OCI-LY1 (cell line): ENCODE measurements at regions not wholly inside any gene's neighbourhood (a gene's known extent, or its start where the extent isn't known, plus 50 kb on each side); places are given as distances from the start of the nearest gene placed in this dataset.

Source experiments
- H2AFZ ChIP-seq: fragments of 200-600 bp; sonication (generic), shearing (Covaris generic); 2 replicates; pipeline ENCODE4 v1.6.0; 2014; ENCODE audit warnings: antibody characterized with exemption, mild to moderate bottlenecking, low read length
- H3F3A ChIP-seq: fragments of 200-600 bp; sonication (generic), shearing (Covaris generic); 2 replicates; pipeline ENCODE4 v1.6.0; 2014; ENCODE audit warnings: mild to moderate bottlenecking, antibody characterized with exemption, low read length, moderate library complexity; ENCODE audit not compliant: insufficient read depth
- H3K27ac ChIP-seq: fragments of 200-600 bp; sonication (generic); 2 replicates; pipeline ENCODE4 v1.5.1; 2014; ENCODE audit warnings: low read length, mixed run types, mild to moderate bottlenecking, low read depth; ENCODE audit not compliant: poor library complexity, severe bottlenecking
- H3K27me3 ChIP-seq: fragments of 200-600 bp; sonication (generic); 2 replicates; pipeline ENCODE4 v1.6.0; 2014; ENCODE audit warnings: antibody characterized with exemption, mild to moderate bottlenecking, low read length, moderate library complexity; ENCODE audit not compliant: insufficient read depth
- H3K36me3 ChIP-seq: fragments of 200-600 bp; sonication (generic); 2 replicates; pipeline ENCODE4 v1.6.1; 2014; ENCODE audit warnings: mild to moderate bottlenecking, antibody characterized with exemption, low read length, moderate library complexity, mixed read lengths; ENCODE audit not compliant: insufficient read depth
- H3K4me1 ChIP-seq: fragments of 200-600 bp; sonication (generic); 2 replicates; pipeline ENCODE4 v1.5.1; 2014; ENCODE audit warnings: mild to moderate bottlenecking, low read length, moderate library complexity; ENCODE audit not compliant: insufficient read depth, severe bottlenecking
- H3K4me2 ChIP-seq: fragments of 200-600 bp; sonication (generic), shearing (Covaris generic); 2 replicates; pipeline ENCODE4 v1.6.1; 2014; ENCODE audit warnings: low read length
- H3K4me3 ChIP-seq: fragments of 200-600 bp; sonication (generic); 2 replicates; pipeline ENCODE4 v1.5.1; 2014; ENCODE audit warnings: low read length, low read depth, mild to moderate bottlenecking, mixed read lengths; ENCODE audit not compliant: poor library complexity, severe bottlenecking
- H3K79me2 ChIP-seq: fragments of 200-600 bp; shearing (Covaris generic); 2 replicates; pipeline ENCODE4 v1.6.1; 2016; ENCODE audit warnings: mixed run types, low read length, mixed read lengths; ENCODE audit not compliant: insufficient read depth
- H3K9ac ChIP-seq: fragments of 200-600 bp; sonication (generic), shearing (Covaris generic); 2 replicates; pipeline ENCODE4 v1.6.1; 2014; ENCODE audit warnings: mild to moderate bottlenecking, low read length, mixed read lengths
- H3K9me2 ChIP-seq: fragments of 200-600 bp; sonication (generic), shearing (Covaris generic); 2 replicates; pipeline ENCODE4 v1.6.1; 2014; ENCODE audit warnings: low read depth, mild to moderate bottlenecking, low read length, mixed read lengths
- H3K9me3 ChIP-seq: fragments of 200-600 bp; shearing (Covaris generic); 2 replicates; pipeline ENCODE4 v1.6.1; 2014; ENCODE audit warnings: low read length, mixed read lengths
- H4K20me1 ChIP-seq: fragments of 200-600 bp; sonication (generic), shearing (Covaris generic); 2 replicates; pipeline ENCODE4 v1.6.0; 2016; ENCODE audit warnings: mild to moderate bottlenecking, low read length; ENCODE audit not compliant: insufficient read depth
- CTCF ChIP-seq: fragments of 200-600 bp; sonication (generic), shearing (Covaris generic); IDR thresholded peaks from 2 replicates; pipeline ENCODE4 v1.5.1; 2017; ENCODE audit warnings: mild to moderate bottlenecking, antibody characterized with exemption, low read length, moderate library complexity, mixed read lengths
- EZH2 ChIP-seq: fragments of 200-600 bp; sonication (generic), shearing (Covaris generic); IDR thresholded peaks from 2 replicates; pipeline ENCODE4 v1.8.0; 2017; ENCODE audit warnings: borderline replicate concordance, mixed run types, mild to moderate bottlenecking, antibody characterized with exemption, low read length, moderate library complexity, mixed read lengths

GRCh38 chr9:124202447-124202971 lies 55.2 kb upstream of the NEK6 start:
- Histone ChIP-seq H3K4me2 (no peak overlapping the region), H3K79me2 (no peaks in the 10 kb centered on the region), H3K4me3 (no peak overlapping the region), H3K9ac (no peak overlapping the region), H3F3A (no peaks in the 10 kb centered on the region), H2AFZ (no peak overlapping the region), H3K4me1 (peaks cover 17% of the 10 kb centered on the region), H3K36me3 (no peaks in the 10 kb centered on the region), H3K27me3 (no peaks in the 10 kb centered on the region; the same call in 1 of the 2 replicates), H4K20me1 (no peaks in the 10 kb centered on the region), H3K27ac (no peak overlapping the region), H3K9me3 (no peaks in the 10 kb centered on the region), H3K9me2 (no peaks in the 10 kb centered on the region)
- TF ChIP-seq CTCF (peak; percentile 15; the same call in 1 of the 2 replicates), EZH2 (no peak)

GRCh38 chr9:124205686-124206352 lies 51.9 kb upstream of the NEK6 start:
- Histone ChIP-seq H3K4me1 (peaks cover 12% of the 10 kb centered on the region), H3K36me3 (no peaks in the 10 kb centered on the region), H3F3A (no peaks in the 10 kb centered on the region), H3K27me3 (no peaks in the 10 kb centered on the region; the same call in 1 of the 2 replicates), H3K79me2 (no peaks in the 10 kb centered on the region), H3K4me2 (no peak overlapping the region), H3K27ac (no peak overlapping the region), H3K9ac (no peak overlapping the region), H3K9me2 (no peaks in the 10 kb centered on the region), H3K4me3 (no peak overlapping the region), H3K9me3 (no peaks in the 10 kb centered on the region), H4K20me1 (no peaks in the 10 kb centered on the region), H2AFZ (no peak overlapping the region)
- TF ChIP-seq CTCF, result no peak
- no peak for TF ChIP-seq EZH2

- Histone ChIP-seq H3K27ac (no peak overlapping the region), H3K9me3 (no peaks in the 10 kb centered on the region), H3F3A (no peaks in the 10 kb centered on the region), H3K79me2 (no peaks in the 10 kb centered on the region), H3K4me3 (no peak overlapping the region), H3K36me3 (no peaks in the 10 kb centered on the region), H4K20me1 (no peaks in the 10 kb centered on the region), H3K9me2 (no peaks in the 10 kb centered on the region), H3K4me2 (no peak overlapping the region), H3K27me3 (no peaks in the 10 kb centered on the region; the same call in 1 of the 2 replicates), H3K4me1 (peaks cover 12% of the 10 kb centered on the region), H3K9ac (no peak overlapping the region), H2AFZ (no peak overlapping the region)
- TF ChIP-seq EZH2, result no peak
- no peak for TF ChIP-seq CTCF
Observed at GRCh38 chr9:124206391-124206790, 51.4 kb upstream of the NEK6 start.
